OCI-LY7 (cell line): ENCODE measurements at regions not wholly inside any gene's neighbourhood (a gene's known extent, or its start where the extent isn't known, plus 50 kb on each side); places are given as distances from the start of the nearest gene placed in this dataset.
A peak's percentile ranks its signal among the peaks of the same experiment; 100 is the strongest.

Experiments used
- BruUV-seq: library from RNA; stranded (reverse); fragments of 400-500 nt; replicated peaks from 2 replicates; lab custom pipeline; 2021; lab: Mats Ljungman, UMichigan
- CTCF ChIA-PET: fragments of 300-600 bp; sonication (Branson Sonifier 250); formaldehyde crosslinking; loops from one replicate; lab custom pipeline; 2022; ENCODE audit warnings: antibody characterized with exemption; ENCODE audit not compliant: unreplicated experiment; lab: Charles Lee
- POLR2A ChIA-PET: fragments of 300-600 bp; sonication (Branson Sonifier 250); formaldehyde crosslinking; loops from one replicate; lab custom pipeline; 2022; ENCODE audit warnings: antibody characterized with exemption; lab: Charles Lee
- DNase-seq: peaks from one replicate; pipeline ENCODE4 v3.0.0-alpha.2; 2015; ENCODE audit warnings: low spot score
- H2AFZ ChIP-seq: fragments of 200-600 bp; sonication (generic), shearing (Covaris generic); 2 replicates; pipeline ENCODE4 v1.6.1; 2014; ENCODE audit warnings: mild to moderate bottlenecking, antibody characterized with exemption, low read length, moderate library complexity
- H3K27ac ChIP-seq: fragments of 200-600 bp; sonication (generic); 2 replicates; pipeline ENCODE4 v1.5.1; 2014; ENCODE audit warnings: mixed run types, low read depth, mild to moderate bottlenecking, moderate library complexity, low read length, inconsistent platforms; ENCODE audit not compliant: poor library complexity, severe bottlenecking
- H3K36me3 ChIP-seq: fragments of 200-600 bp; sonication (generic); 2 replicates; pipeline ENCODE4 v1.6.1; 2014; ENCODE audit warnings: mild to moderate bottlenecking, antibody characterized with exemption, low read length, moderate library complexity, mixed read lengths; ENCODE audit not compliant: insufficient read depth
- H3K4me1 ChIP-seq: fragments of 200-600 bp; sonication (generic); 2 replicates; pipeline ENCODE4 v1.5.1; 2014; ENCODE audit warnings: mild to moderate bottlenecking, low read length; ENCODE audit not compliant: insufficient read depth, poor library complexity, severe bottlenecking
- H3K4me2 ChIP-seq: fragments of 200-600 bp; sonication (generic); 2 replicates; pipeline ENCODE4 v1.6.1; 2014; ENCODE audit warnings: mild to moderate bottlenecking, low read length
- H3K4me3 ChIP-seq: fragments of 200-600 bp; sonication (generic); 2 replicates; pipeline ENCODE4 v1.5.1; 2014; ENCODE audit warnings: mild to moderate bottlenecking, low read depth, low read length; ENCODE audit not compliant: poor library complexity, severe bottlenecking
- H3K79me2 ChIP-seq: fragments of 200-600 bp; sonication (generic); 2 replicates; pipeline ENCODE4 v1.6.1; 2016; ENCODE audit warnings: low read depth, mild to moderate bottlenecking, low read length, moderate library complexity, mixed read lengths; ENCODE audit not compliant: insufficient read depth
- H3K9me2 ChIP-seq: fragments of 200-600 bp; sonication (generic); 2 replicates; pipeline ENCODE4 v1.6.1; 2016; ENCODE audit warnings: mild to moderate bottlenecking, low read length, mixed read lengths; ENCODE audit not compliant: insufficient read depth
- H3K9me3 ChIP-seq: fragments of 200-600 bp; sonication (generic); 2 replicates; pipeline ENCODE4 v1.6.1; 2014; ENCODE audit warnings: mild to moderate bottlenecking, mixed run types, low read length, mixed read lengths
- H4K20me1 ChIP-seq: fragments of 200-600 bp; sonication (generic); 2 replicates; pipeline ENCODE4 v1.6.1; 2014; ENCODE audit warnings: mild to moderate bottlenecking, antibody characterized with exemption, low read length, moderate library complexity, mixed read lengths; ENCODE audit not compliant: insufficient read depth
- EZH2phosphoT487 ChIP-seq: fragments of 200-600 bp; sonication (generic); IDR thresholded peaks from 2 replicates; pipeline ENCODE4 v1.6.1; 2018; ENCODE audit warnings: low read depth, borderline replicate concordance, mild to moderate bottlenecking, mixed run types, antibody characterized with exemption, low read length, moderate library complexity, mixed read lengths
- intact Hi-C: fragments of 100-400 bp; cut with micrococcal nuclease; formaldehyde crosslinking; loops from one replicate; pipeline ENCODE4 v1.10.0; 2022; ENCODE audit not compliant: unreplicated experiment
- TF ChIP-seq, protein P1 (sequence below): fragments of 200-600 bp; sonication (generic); conservative IDR thresholded peaks from 2 replicates; pipeline ENCODE4 v1.5.1; 2014; ENCODE audit warnings: mild to moderate bottlenecking, antibody characterized with exemption, low read length, moderate library complexity, mixed read lengths

- POLR2A ChIA-PET, result no interaction called here
- H3K4me2 ChIP-seq, result no peak overlapping the region
- CTCF ChIA-PET, result no interaction called here
- no peaks in the 10 kb centered on the region for H3K9me3 ChIP-seq
- no peaks in the 10 kb centered on the region for H3K4me1 ChIP-seq
- no peak for DNase-seq
- H3K9me2 ChIP-seq, result no peaks in the 10 kb centered on the region
- no peaks in the 10 kb centered on the region; the same call in 1 of the 2 replicates for H4K20me1 ChIP-seq
- TF ChIP-seq EZH2phosphoT487, result no peak
- TF ChIP-seq, protein P1, sequence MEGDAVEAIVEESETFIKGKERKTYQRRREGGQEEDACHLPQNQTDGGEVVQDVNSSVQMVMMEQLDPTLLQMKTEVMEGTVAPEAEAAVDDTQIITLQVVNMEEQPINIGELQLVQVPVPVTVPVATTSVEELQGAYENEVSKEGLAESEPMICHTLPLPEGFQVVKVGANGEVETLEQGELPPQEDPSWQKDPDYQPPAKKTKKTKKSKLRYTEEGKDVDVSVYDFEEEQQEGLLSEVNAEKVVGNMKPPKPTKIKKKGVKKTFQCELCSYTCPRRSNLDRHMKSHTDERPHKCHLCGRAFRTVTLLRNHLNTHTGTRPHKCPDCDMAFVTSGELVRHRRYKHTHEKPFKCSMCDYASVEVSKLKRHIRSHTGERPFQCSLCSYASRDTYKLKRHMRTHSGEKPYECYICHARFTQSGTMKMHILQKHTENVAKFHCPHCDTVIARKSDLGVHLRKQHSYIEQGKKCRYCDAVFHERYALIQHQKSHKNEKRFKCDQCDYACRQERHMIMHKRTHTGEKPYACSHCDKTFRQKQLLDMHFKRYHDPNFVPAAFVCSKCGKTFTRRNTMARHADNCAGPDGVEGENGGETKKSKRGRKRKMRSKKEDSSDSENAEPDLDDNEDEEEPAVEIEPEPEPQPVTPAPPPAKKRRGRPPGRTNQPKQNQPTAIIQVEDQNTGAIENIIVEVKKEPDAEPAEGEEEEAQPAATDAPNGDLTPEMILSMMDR, result no peak
- no peak overlapping the region for H3K27ac ChIP-seq
- no TSS peak for BruUV-seq
- H3K79me2 ChIP-seq, result no peaks in the 10 kb centered on the region
- intact Hi-C loops, result no loop called here
- H2AFZ ChIP-seq, result no peak overlapping the region
- no peak overlapping the region for H3K4me3 ChIP-seq
- no peaks in the 10 kb centered on the region for H3K36me3 ChIP-seq
Observed at GRCh38 chr6:8990075-8990474, 554.7 kb upstream of the SLC35B3 start.

DNA sequence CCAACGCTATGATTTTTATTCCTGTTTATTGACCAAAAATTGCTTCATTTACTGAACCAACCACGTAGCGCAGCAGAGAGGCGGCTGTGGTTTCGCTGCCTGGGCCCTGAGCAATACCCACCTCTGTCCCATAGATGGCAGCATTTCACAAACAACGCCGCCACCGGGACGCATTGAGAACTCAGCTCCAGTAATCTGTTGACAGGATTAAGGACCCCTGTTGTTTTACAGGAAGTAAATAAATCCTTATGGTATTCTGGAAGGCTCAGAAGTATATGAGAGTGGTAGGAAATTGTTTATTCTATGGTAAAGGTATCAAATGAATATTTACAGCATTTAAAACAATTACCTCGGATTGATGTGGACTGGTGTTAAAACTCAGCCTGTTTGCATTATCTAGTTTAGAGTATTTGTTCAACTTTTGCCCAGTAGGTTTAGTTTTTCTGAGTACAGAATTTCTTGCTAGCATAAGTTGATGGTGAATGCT is 547.9 kb upstream of the SLC35B3 start:
- H3K4me1 ChIP-seq, result no peaks in the 10 kb centered on the region
- ChIA-PET CTCF (interaction anchor here (0.6 kb wide), 1 partner anchor 970 kb away, joined by 3 read pairs; no protein-coding TSS in a partner anchor), POLR2A (interaction anchor here (0.6 to 1.1 kb wide), 3 partner anchors 156 to 1446 kb away, joined by 3 read pairs; no protein-coding TSS in a partner anchor)
- no peak overlapping the region for H3K27ac ChIP-seq
- intact Hi-C loops, result loop anchor here (1.0 to 2.0 kb wide), 2 partner anchors 430 to 1452 kb away; no protein-coding TSS in a partner anchor
- peak; percentile 47 for DNase-seq
- no peaks in the 10 kb centered on the region for H3K9me2 ChIP-seq
- no peaks in the 10 kb centered on the region for H3K79me2 ChIP-seq
- H3K4me2 ChIP-seq, result no peak overlapping the region
- no TSS peak for BruUV-seq
- no peak overlapping the region for H3K4me3 ChIP-seq
- no peak overlapping the region for H2AFZ ChIP-seq
- H4K20me1 ChIP-seq, result no peaks in the 10 kb centered on the region
- TF ChIP-seq EZH2phosphoT487, result no peak
- TF ChIP-seq, protein P1, result peak; percentile 96
- no peaks in the 10 kb centered on the region for H3K9me3 ChIP-seq
- no peaks in the 10 kb centered on the region for H3K36me3 ChIP-seq

DNA sequence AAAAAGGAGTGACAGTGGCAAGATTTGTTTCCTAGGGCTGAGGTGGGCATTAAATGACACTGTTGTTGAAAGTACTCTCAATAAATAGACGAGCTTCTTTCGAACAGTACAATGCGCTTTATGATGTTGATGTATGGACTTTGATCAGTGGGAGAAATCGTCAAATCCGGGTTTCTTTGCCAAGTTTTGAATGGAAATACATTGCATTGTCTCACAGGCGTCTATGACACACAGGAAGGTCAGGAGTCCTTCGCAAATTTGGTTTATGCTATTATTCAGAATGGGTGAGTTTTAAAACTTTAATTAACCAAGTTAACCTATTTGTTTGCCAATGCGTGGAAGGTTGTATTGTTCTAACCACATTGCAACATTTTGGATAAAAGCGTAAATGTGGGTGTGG is 547.3 kb upstream of the SLC35B3 start:
- no peak for TF ChIP-seq EZH2phosphoT487
- TF ChIP-seq, protein P1, result no peak
- no peak for DNase-seq
- CTCF ChIA-PET, result interaction anchor here (0.5 kb wide), 1 partner anchor 690 kb away, joined by 3 read pairs; no protein-coding TSS in a partner anchor
- no peak overlapping the region for H3K27ac ChIP-seq
- H3K4me3 ChIP-seq, result no peak overlapping the region
- no peak overlapping the region for H2AFZ ChIP-seq
- H3K4me1 ChIP-seq, result no peaks in the 10 kb centered on the region
- H4K20me1 ChIP-seq, result no peaks in the 10 kb centered on the region
- no peaks in the 10 kb centered on the region for H3K79me2 ChIP-seq
- H3K36me3 ChIP-seq, result no peaks in the 10 kb centered on the region
- no peaks in the 10 kb centered on the region for H3K9me3 ChIP-seq
- BruUV-seq, result no TSS peak
- POLR2A ChIA-PET, result interaction anchor here (0.6 to 1.1 kb wide), 4 partner anchors 157 to 1447 kb away, joined by 3 to 4 read pairs (median 3); no protein-coding TSS in a partner anchor
- intact Hi-C loops, result loop anchor here (1.0 to 2.0 kb wide), 2 partner anchors 431 to 1452 kb away; no protein-coding TSS in a partner anchor
- H3K9me2 ChIP-seq, result no peaks in the 10 kb centered on the region
- H3K4me2 ChIP-seq, result no peak overlapping the region
